HEK293T (cell line): ENCODE measurements at regions not wholly inside any gene's neighbourhood (a gene's known extent, or its start where the extent isn't known, plus 50 kb on each side); places are given as distances from the start of the nearest gene placed in this dataset.

Source experiments
- BHLHE40 ChIP-seq: fragments of 450-650 bp; IDR thresholded peaks from 2 replicates; pipeline ENCODE4 v1.6.1; 2016; ENCODE audit warnings: mild to moderate bottlenecking, moderate library complexity, borderline replicate concordance
- CTBP1 ChIP-seq: fragments of 450-650 bp; IDR thresholded peaks from 2 replicates; pipeline ENCODE4 v1.6.1; 2016; ENCODE audit warnings: borderline replicate concordance
- FOXA1 ChIP-seq: fragments of 450-650 bp; IDR thresholded peaks from 2 replicates; pipeline ENCODE4 v1.6.1; 2016; ENCODE audit warnings: mild to moderate bottlenecking
- FOXM1 ChIP-seq: fragments of 450-650 bp; IDR thresholded peaks from 2 replicates; pipeline ENCODE4 v1.6.1; 2017; ENCODE audit warnings: mild to moderate bottlenecking, borderline replicate concordance
- NFRKB ChIP-seq: fragments of 450-650 bp; IDR thresholded peaks from 2 replicates; pipeline ENCODE4 v1.6.1; 2016; ENCODE audit warnings: mild to moderate bottlenecking, moderate library complexity
- SP1 ChIP-seq: fragments of 450-650 bp; IDR thresholded peaks from 2 replicates; pipeline ENCODE4 v1.6.1; 2017
- SUZ12 ChIP-seq: fragments of 450-650 bp; IDR thresholded peaks from 2 replicates; pipeline ENCODE4 v1.6.1; 2016; ENCODE audit warnings: mild to moderate bottlenecking
- TARDBP ChIP-seq: fragments of 450-650 bp; IDR thresholded peaks from 2 replicates; pipeline ENCODE4 v1.6.1; 2016

DNA sequence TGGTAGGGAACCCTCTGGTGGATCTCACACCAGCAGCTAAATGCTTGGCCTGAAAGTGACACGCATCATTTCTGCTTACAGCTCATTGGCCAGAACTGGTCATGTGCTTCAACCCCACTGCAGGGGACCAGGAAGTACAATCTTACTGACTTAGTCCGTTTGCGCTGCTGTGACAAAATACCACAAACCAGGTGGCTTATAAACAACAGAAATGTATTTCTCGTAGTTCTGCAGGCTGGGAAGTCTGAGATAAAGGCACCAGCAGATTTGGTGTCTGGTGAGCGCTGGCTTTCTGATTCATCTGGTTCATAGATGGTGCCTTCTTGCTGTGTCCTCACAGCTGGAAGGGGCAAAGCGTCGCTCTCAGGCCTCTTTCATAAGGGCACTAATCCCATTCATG, 77.4 kb upstream of the SELENOK start:
- no peak for TF ChIP-seq SUZ12
- no peak for TF ChIP-seq TARDBP
- no peak for TF ChIP-seq FOXM1
- TF ChIP-seq SP1: no peak
- no peak for TF ChIP-seq FOXA1
- no peak for TF ChIP-seq CTBP1
- no peak for TF ChIP-seq NFRKB
- TF ChIP-seq BHLHE40: no peak
